Testis (tissue), 2 donors: ENCODE measurements at regions not wholly inside any gene's neighbourhood (a gene's known extent, or its start where the extent isn't known, plus 50 kb on each side); places are given as distances from the start of the nearest gene placed in this dataset.

ENCODE experiments used
- DNase-seq: peaks from one replicate; pipeline ENCODE4 v3.0.0-alpha.2; 2019
- H3K27ac ChIP-seq, 2 donors: fragments of 200-600 bp; sonication (generic); one replicate each; pipeline ENCODE4 v1.5.1; 2019
- H3K27me3 ChIP-seq: fragments of 200-600 bp; sonication (generic); one replicate; pipeline ENCODE4 v1.5.1; 2019
- H3K36me3 ChIP-seq: fragments of 200-600 bp; sonication (generic); one replicate; pipeline ENCODE4 v1.5.1; 2017; ENCODE audit warnings: low read depth; ENCODE audit errors: missing control alignments
- H3K4me1 ChIP-seq: fragments of 200-600 bp; sonication (generic); one replicate; pipeline ENCODE4 v1.5.1; 2019
- H3K4me3 ChIP-seq, 2 donors: fragments of 200-600 bp; sonication (generic); one replicate each; pipeline ENCODE4 v1.5.1; 2017 to 2019
- H3K9me3 ChIP-seq: fragments of 200-600 bp; sonication (generic); one replicate; pipeline ENCODE4 v1.5.1; 2017
- POLR2A ChIP-seq: fragments of 450-650 bp; IDR thresholded peaks from one replicate; pipeline ENCODE4 v1.6.1; 2017; ENCODE audit warnings: antibody characterized with exemption, mild to moderate bottlenecking, moderate library complexity
- WGBS, 2 donors: methylation state at CpG; one replicate each; pipeline ENCODE4 v1.1.5; 2018; 5-methylcytosine and 5-hydroxymethylcytosine counted together
- intact Hi-C: fragments of 100-400 bp; cut with DNase I; formaldehyde crosslinking; loops from one replicate; pipeline ENCODE4 v1.15.1; 2023; ENCODE audit warnings: low total_unique reads
- TF ChIP-seq, protein P1 (sequence below), 3 experiments: fragments of 450-650 bp in 2 of 3; fragments of 200-600 bp in 1 of 3; sonication (generic) in 1 of 3; IDR thresholded peaks; one replicate each; pipeline ENCODE4 v1.5.1; 2016 to 2019; ENCODE audit warnings: antibody characterized with exemption in 3 of 3, mild to moderate bottlenecking in 2 of 3, moderate library complexity in 1 of 3

DNA sequence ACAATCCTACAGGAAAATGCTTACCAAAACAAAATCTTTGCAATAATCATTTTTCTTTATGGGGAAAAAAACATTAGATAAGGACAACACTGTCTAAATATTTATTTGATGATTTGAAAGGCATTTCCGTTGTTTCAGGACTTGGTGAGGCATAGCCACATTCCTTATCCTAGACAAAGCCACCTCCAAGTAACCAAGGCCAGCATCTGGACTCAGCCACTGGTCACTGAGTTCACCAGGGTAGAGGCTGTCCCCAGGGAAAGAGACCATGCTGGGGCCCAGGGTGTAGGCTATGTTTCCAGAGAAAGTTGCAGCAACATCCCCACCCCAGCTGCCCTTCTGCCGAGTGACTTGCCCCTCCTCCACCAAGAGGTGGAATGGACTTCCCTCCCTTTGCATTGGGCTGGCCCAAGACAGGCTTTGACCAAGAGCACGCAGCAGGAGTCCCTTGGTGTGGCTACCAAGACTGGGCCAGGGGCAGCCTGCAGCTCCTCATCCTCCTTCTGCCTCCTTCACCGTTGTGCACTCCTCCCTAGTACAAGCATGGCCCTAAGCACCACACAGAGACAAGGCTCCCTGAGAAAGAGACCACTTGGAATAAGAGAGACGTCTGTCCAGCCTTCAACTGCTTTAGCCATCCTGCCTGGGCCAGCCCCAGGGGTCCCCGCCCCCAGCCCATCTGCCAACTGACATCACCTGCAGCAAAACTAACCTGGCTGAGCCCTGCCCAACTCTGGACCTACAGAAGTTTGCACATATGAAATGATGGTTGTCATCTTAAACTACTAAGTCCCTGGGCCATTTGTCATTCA, 68.1 kb upstream of the SPIN1 start:
- intact Hi-C loops: no loop called here
- H3K4me3 ChIP-seq: no peak overlapping the region

DNA sequence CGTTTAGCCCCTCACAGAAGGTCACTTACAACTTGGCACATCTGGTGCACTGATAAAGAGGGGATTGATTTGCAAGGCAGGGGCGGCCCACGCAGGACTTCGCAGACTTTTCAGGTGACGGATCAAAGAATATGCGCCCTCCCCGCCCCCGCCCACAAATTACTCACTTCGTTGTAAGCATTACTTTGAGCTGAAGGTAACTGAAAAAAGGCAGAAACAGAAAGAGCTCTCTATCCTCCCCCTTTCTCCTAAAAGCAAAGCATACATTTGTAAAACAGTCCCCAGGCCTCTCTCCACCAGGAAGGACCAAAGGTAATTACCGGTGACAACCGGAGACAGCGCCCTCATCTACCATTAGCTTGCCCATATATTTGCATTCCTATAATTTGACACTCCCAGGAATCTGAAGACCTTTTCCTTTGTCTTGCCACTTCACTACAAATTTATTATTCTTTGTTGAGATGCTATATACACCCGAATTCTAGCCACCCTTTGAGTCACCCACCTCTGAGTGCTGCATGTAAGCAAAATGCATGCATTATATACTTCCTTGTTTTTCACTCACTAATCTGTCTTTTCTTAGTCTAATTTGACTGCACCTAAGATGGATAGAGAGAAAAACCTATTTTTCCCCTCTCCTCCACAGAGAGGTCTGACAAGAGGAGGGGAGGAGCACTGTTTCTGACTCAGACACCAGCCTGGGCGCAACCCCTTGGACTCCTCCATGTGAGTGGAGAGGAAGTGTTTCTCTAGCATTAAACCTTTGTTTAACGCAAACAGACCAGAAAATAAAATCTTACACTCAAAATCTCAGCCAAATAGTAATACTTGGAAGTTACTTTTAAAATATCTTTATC, 74.7 kb upstream of the SPIN1 start:
- TF ChIP-seq POLR2A: no peak
- TF ChIP-seq, protein P1, sequence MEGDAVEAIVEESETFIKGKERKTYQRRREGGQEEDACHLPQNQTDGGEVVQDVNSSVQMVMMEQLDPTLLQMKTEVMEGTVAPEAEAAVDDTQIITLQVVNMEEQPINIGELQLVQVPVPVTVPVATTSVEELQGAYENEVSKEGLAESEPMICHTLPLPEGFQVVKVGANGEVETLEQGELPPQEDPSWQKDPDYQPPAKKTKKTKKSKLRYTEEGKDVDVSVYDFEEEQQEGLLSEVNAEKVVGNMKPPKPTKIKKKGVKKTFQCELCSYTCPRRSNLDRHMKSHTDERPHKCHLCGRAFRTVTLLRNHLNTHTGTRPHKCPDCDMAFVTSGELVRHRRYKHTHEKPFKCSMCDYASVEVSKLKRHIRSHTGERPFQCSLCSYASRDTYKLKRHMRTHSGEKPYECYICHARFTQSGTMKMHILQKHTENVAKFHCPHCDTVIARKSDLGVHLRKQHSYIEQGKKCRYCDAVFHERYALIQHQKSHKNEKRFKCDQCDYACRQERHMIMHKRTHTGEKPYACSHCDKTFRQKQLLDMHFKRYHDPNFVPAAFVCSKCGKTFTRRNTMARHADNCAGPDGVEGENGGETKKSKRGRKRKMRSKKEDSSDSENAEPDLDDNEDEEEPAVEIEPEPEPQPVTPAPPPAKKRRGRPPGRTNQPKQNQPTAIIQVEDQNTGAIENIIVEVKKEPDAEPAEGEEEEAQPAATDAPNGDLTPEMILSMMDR (IDR thresholded peaks at IDR 0.05): no peak
- no peak overlapping the region for H3K4me3 ChIP-seq
- H3K27ac ChIP-seq: no peak overlapping the region
- DNase-seq: no peak
- no peaks in the 10 kb centered on the region for H3K36me3 ChIP-seq
- no peaks in the 10 kb centered on the region for H3K27me3 ChIP-seq
- no peaks in the 10 kb centered on the region for H3K9me3 ChIP-seq
- 76 to 82% methylated on average over 15 of the region's 15 CpGs for WGBS, 2 donors
- no peaks in the 10 kb centered on the region for H3K4me1 ChIP-seq
- intact Hi-C loops: no loop called here

More for the DNA sequence above, 68.1 kb upstream of the SPIN1 start:
- TF ChIP-seq POLR2A: no peak
- TF ChIP-seq, protein P1 (IDR thresholded peaks at IDR 0.05): no peak
- Histone ChIP-seq H3K27ac (no peak overlapping the region), H3K36me3 (no peaks in the 10 kb centered on the region), H3K9me3 (no peaks in the 10 kb centered on the region), H3K27me3 (no peaks in the 10 kb centered on the region), H3K4me1 (no peaks in the 10 kb centered on the region)
- no peak for DNase-seq
- WGBS, 2 donors: 88 to 92% methylated on average over 3 to 6 of the region's 6 CpGs

DNA sequence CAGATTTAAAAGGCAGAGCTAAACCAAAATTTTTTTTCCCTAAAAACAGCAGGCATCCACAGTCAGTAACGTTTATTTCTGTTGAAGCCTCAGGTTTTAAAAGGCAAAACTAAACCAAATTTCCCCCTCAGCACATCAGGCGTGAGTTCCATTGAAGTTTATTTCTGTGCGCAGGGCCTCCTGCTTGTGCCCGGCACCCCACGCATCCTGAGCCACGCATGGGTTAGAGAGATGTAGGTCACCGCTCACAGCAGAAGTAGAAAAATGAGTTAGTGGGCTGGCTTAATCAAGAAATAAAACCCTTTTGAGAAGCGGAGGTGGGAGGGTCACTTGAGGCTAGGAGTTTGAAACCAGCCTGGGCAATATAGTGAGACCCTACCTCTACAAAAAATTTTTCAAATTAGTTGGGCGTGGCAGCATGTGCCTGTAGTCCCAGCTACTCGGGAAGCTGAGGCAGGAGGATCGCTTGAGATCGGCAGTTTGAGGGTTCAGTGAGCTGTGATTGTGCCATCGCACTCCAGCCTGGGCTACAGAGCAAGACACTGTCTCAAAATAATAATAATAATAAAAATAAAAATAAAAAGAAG, 75.6 kb upstream of the SPIN1 start:
- no peaks in the 10 kb centered on the region for H3K9me3 ChIP-seq
- intact Hi-C loops: no loop called here
- H3K27me3 ChIP-seq: no peaks in the 10 kb centered on the region
- TF ChIP-seq POLR2A: no peak
- TF ChIP-seq, protein P1 (IDR thresholded peaks at IDR 0.05): no peak
- DNase-seq: no peak
- no peak overlapping the region for H3K27ac ChIP-seq
- H3K4me1 ChIP-seq: no peaks in the 10 kb centered on the region
- H3K36me3 ChIP-seq: no peaks in the 10 kb centered on the region
- 87 to 89% methylated on average over 13 of the region's 13 CpGs for WGBS, 2 donors
- H3K4me3 ChIP-seq: no peak overlapping the region

DNA sequence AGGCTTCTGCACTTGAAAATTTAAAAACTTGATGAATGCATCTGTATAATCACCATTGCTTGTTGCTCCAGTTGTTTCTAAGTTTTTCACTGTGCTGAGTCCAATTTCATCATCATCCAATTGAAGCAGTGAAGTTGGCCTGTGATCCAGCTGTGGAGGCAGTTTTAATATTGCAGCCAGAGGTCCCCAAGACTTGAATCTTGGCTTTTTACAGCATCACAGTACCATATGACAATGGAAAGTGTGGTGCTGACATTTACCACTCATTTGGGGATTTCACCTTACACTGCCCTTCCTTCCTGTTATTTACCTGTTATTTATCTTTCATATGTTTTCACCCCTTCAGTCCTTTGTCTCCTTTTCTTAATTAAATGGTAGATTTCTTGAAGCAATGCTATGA, 76.2 kb upstream of the SPIN1 start:
- Histone ChIP-seq H3K4me3 (no peak overlapping the region), H3K27ac (no peak overlapping the region), H3K9me3 (no peaks in the 10 kb centered on the region), H3K4me1 (no peaks in the 10 kb centered on the region), H3K36me3 (no peaks in the 10 kb centered on the region), H3K27me3 (no peaks in the 10 kb centered on the region)
- DNase-seq: no peak
- intact Hi-C loops: no loop called here
- TF ChIP-seq, protein P1 (IDR thresholded peaks at IDR 0.05): no peak
- no peak for TF ChIP-seq POLR2A
